ENCODE measurements at regions not wholly inside any gene's neighbourhood (a gene's known extent, or its start where the extent isn't known, plus 50 kb on each side); places are given as distances from the start of the nearest gene placed in this dataset.

- DNase-seq (no peak), FAIRE-seq (no peak)
- no peak overlapping the region for H3K4me3 ChIP-seq (ENCODE audit: low read length in 3 of 3)
- no peaks in the 10 kb centered on the region for H3K36me3 ChIP-seq (ENCODE audit: control insufficient read depth in 2 of 3, insufficient read depth in 3 of 3, low read length in 3 of 3)
- intact Hi-C loops (cut with DNase I), result no loop called here
- H3K27ac ChIP-seq (ENCODE audit: low read depth in 2 of 2, low read length in 2 of 2), result no peak overlapping the region
- H3K9ac ChIP-seq (ENCODE audit: low read length in 3 of 3), result no peak overlapping the region
- TF ChIP-seq, protein P1, sequence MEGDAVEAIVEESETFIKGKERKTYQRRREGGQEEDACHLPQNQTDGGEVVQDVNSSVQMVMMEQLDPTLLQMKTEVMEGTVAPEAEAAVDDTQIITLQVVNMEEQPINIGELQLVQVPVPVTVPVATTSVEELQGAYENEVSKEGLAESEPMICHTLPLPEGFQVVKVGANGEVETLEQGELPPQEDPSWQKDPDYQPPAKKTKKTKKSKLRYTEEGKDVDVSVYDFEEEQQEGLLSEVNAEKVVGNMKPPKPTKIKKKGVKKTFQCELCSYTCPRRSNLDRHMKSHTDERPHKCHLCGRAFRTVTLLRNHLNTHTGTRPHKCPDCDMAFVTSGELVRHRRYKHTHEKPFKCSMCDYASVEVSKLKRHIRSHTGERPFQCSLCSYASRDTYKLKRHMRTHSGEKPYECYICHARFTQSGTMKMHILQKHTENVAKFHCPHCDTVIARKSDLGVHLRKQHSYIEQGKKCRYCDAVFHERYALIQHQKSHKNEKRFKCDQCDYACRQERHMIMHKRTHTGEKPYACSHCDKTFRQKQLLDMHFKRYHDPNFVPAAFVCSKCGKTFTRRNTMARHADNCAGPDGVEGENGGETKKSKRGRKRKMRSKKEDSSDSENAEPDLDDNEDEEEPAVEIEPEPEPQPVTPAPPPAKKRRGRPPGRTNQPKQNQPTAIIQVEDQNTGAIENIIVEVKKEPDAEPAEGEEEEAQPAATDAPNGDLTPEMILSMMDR (IDR thresholded peaks at IDR 0.05; ENCODE audit: borderline replicate concordance, extremely low read depth, insufficient read depth), result no peak
- H3K9me3 ChIP-seq (ENCODE audit: control insufficient read depth in 2 of 3, insufficient read depth in 1 of 3, low read length in 3 of 3), result no peaks in the 10 kb centered on the region
- no peaks in the 10 kb centered on the region for H3K27me3 ChIP-seq (ENCODE audit: control insufficient read depth, insufficient read depth, low read length)
- H3K4me1 ChIP-seq (ENCODE audit: control insufficient read depth in 2 of 3, insufficient read depth in 2 of 3, low read depth in 1 of 3, low read length in 3 of 3), result no peaks in the 10 kb centered on the region
These were observed 96.3 kb upstream of the WDR1 start for GRCh38 chr4:10212901-10213300.

- no peak for DNase-seq
- Histone ChIP-seq H3K27me3 (ENCODE audit: control insufficient read depth, insufficient read depth, low read length) (no peaks in the 10 kb centered on the region), H3K9me3 (ENCODE audit: control insufficient read depth in 2 of 3, insufficient read depth in 1 of 3, low read length in 3 of 3) (no peaks in the 10 kb centered on the region), H3K9ac (ENCODE audit: low read length in 3 of 3) (no peak overlapping the region), H3K4me3 (ENCODE audit: low read length in 3 of 3) (no peak overlapping the region), H3K36me3 (ENCODE audit: control insufficient read depth in 2 of 3, insufficient read depth in 3 of 3, low read length in 3 of 3) (no peaks in the 10 kb centered on the region), H3K4me1 (ENCODE audit: control insufficient read depth in 2 of 3, insufficient read depth in 2 of 3, low read depth in 1 of 3, low read length in 3 of 3) (no peaks in the 10 kb centered on the region), H3K27ac (ENCODE audit: low read depth in 2 of 2, low read length in 2 of 2) (no peak overlapping the region)
- intact Hi-C loops (cut with DNase I), result no loop called here
- TF ChIP-seq, protein P1 (IDR thresholded peaks at IDR 0.05; ENCODE audit: borderline replicate concordance, extremely low read depth, insufficient read depth), result no peak
- FAIRE-seq, result no peak
These were observed 95.8 kb upstream of the WDR1 start for GRCh38 chr4:10212400-10212799.

- intact Hi-C loops (cut with DNase I), result no loop called here
These were observed 90.5 kb upstream of the WDR1 start for GRCh38 chr4:10207116-10207515.

More at GRCh38 chr4:10207116-10207515, 90.5 kb upstream of the WDR1 start:
- no peak overlapping the region for H3K4me3 ChIP-seq (ENCODE audit: low read length in 3 of 3)
- DNase-seq, result no peak
- H3K27ac ChIP-seq (ENCODE audit: low read depth in 2 of 2, low read length in 2 of 2), result no peak overlapping the region
- no peaks in the 10 kb centered on the region for H3K9me3 ChIP-seq (ENCODE audit: control insufficient read depth in 2 of 3, insufficient read depth in 1 of 3, low read length in 3 of 3)
- TF ChIP-seq, protein P1 (IDR thresholded peaks at IDR 0.05; ENCODE audit: borderline replicate concordance, extremely low read depth, insufficient read depth), result no peak
- H3K9ac ChIP-seq (ENCODE audit: low read length in 3 of 3), result no peak overlapping the region
- no peaks in the 10 kb centered on the region for H3K27me3 ChIP-seq (ENCODE audit: control insufficient read depth, insufficient read depth, low read length)
- H3K4me1 ChIP-seq (ENCODE audit: control insufficient read depth in 2 of 3, insufficient read depth in 2 of 3, low read depth in 1 of 3, low read length in 3 of 3), result no peaks in the 10 kb centered on the region
- FAIRE-seq, result no peak
- H3K36me3 ChIP-seq (ENCODE audit: control insufficient read depth in 2 of 3, insufficient read depth in 3 of 3, low read length in 3 of 3), result no peaks in the 10 kb centered on the region
